ENCODE measurements at regions not wholly inside any gene's neighbourhood (a gene's known extent, or its start where the extent isn't known, plus 50 kb on each side); places are given as distances from the start of the nearest gene placed in this dataset.

DNA sequence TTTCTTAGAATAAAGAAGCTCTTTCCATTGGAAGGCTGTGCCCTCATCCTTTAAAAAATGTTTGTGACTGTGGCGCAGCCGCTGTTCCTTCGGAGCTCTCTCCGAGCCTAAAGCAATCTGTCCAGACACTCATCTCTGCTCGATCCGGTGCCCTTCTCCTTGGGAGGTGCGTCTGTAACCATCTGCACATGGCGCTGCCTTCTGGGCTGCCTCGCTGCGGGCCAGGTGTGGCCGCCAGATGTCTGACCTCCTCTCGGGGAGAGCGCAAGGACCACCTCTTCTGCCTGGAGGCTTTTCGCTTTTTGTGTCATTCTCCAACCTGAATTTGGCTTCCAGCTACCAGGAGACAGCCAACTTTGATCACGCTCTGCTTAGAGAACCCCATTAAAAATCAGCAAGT is 153.4 kb upstream of the PTCH1 start:
- Histone ChIP-seq H3K9ac (ENCODE audit: insufficient read depth, low read length, poor library complexity, severe bottlenecking) (no peak overlapping the region), H3K4me2 (replicated peaks; ENCODE audit: extremely low read depth, low read length, poor library complexity, severe bottlenecking) (no peak overlapping the region), H3K36me3 (replicated peaks in 1 of 2; ENCODE audit: control insufficient read depth in 1 of 2, insufficient read depth in 2 of 2, low read length in 2 of 2) (no peaks in the 10 kb centered on the region), H3K9me3 (replicated peaks in 1 of 2; ENCODE audit: control insufficient read depth in 1 of 2, insufficient read depth in 1 of 2, low read length in 2 of 2) (peaks cover 0 to 2% of the 10 kb centered on the region in 2 donors), H3K4me3 (replicated peaks in 1 of 3; ENCODE audit: low read depth in 2 of 3, low read length in 3 of 3) (no peak overlapping the region), H3K27ac (ENCODE audit: low read depth in 1 of 2, low read length in 2 of 2) (no peak overlapping the region), H3K79me2 (ENCODE audit: insufficient read depth, low read length) (no peaks in the 10 kb centered on the region), H4K20me1 (ENCODE audit: insufficient read depth, low read length) (no peaks in the 10 kb centered on the region), H2AFZ (ENCODE audit: insufficient read depth, low read depth, low read length, poor library complexity, severe bottlenecking) (no peak overlapping the region), H3K27me3 (ENCODE audit: control insufficient read depth in 2 of 2, insufficient read depth in 2 of 2, low read length in 2 of 2) (peaks cover 0 to 3% of the 10 kb centered on the region in 2 donors), H3K4me1 (ENCODE audit: control insufficient read depth in 1 of 2, insufficient read depth in 2 of 2, low read length in 2 of 2) (no peaks in the 10 kb centered on the region)
- DNase-seq: no peak
- WGBS (ENCODE audit: insufficient coverage): 97% methylated on average over 11 of the region's 15 CpGs
- peaks cover 0 to 4% (median 0%) of the 10 kb centered on the region in 7 donors for H3K9me3 Mint-ChIP-seq
- intact Hi-C loops (cut with micrococcal nuclease): no loop called here
- no peaks in the 10 kb centered on the region for H3K4me1 Mint-ChIP-seq
- TF ChIP-seq, protein P1, sequence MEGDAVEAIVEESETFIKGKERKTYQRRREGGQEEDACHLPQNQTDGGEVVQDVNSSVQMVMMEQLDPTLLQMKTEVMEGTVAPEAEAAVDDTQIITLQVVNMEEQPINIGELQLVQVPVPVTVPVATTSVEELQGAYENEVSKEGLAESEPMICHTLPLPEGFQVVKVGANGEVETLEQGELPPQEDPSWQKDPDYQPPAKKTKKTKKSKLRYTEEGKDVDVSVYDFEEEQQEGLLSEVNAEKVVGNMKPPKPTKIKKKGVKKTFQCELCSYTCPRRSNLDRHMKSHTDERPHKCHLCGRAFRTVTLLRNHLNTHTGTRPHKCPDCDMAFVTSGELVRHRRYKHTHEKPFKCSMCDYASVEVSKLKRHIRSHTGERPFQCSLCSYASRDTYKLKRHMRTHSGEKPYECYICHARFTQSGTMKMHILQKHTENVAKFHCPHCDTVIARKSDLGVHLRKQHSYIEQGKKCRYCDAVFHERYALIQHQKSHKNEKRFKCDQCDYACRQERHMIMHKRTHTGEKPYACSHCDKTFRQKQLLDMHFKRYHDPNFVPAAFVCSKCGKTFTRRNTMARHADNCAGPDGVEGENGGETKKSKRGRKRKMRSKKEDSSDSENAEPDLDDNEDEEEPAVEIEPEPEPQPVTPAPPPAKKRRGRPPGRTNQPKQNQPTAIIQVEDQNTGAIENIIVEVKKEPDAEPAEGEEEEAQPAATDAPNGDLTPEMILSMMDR (IDR thresholded peaks at IDR 0.05): no peak
- H3K36me3 Mint-ChIP-seq: no peaks in the 10 kb centered on the region
- no peak overlapping the region for H3K4me3 Mint-ChIP-seq
- H3K27ac Mint-ChIP-seq: no peak overlapping the region
- H3K27me3 Mint-ChIP-seq (ENCODE audit: low read depth in 3 of 3): peaks cover 10 to 14% (median 10%) of the 10 kb centered on the region in 3 donors

- WGBS (ENCODE audit: insufficient coverage): 90% methylated on average over 7 of the region's 7 CpGs
Observed at GRCh38 chr9:95669253-95669652, 152.5 kb upstream of the PTCH1 start.

More at GRCh38 chr9:95669253-95669652, 152.5 kb upstream of the PTCH1 start:
- H3K27ac Mint-ChIP-seq: no peak overlapping the region
- H3K36me3 ChIP-seq (replicated peaks in 1 of 2; ENCODE audit: control insufficient read depth in 1 of 2, insufficient read depth in 2 of 2, low read length in 2 of 2): no peaks in the 10 kb centered on the region
- H3K9me3 ChIP-seq (replicated peaks in 1 of 2; ENCODE audit: control insufficient read depth in 1 of 2, insufficient read depth in 1 of 2, low read length in 2 of 2): peaks cover 0 to 4% of the 10 kb centered on the region in 2 donors
- no peak for DNase-seq
- intact Hi-C loops (cut with micrococcal nuclease): no loop called here
- no peak overlapping the region for H3K4me3 Mint-ChIP-seq
- H3K36me3 Mint-ChIP-seq: no peaks in the 10 kb centered on the region
- no peak overlapping the region for H3K9ac ChIP-seq (ENCODE audit: insufficient read depth, low read length, poor library complexity, severe bottlenecking)
- peaks cover 0 to 7% (median 0%) of the 10 kb centered on the region in 7 donors for H3K9me3 Mint-ChIP-seq
- H2AFZ ChIP-seq (ENCODE audit: insufficient read depth, low read depth, low read length, poor library complexity, severe bottlenecking): no peak overlapping the region
- H3K4me1 ChIP-seq (ENCODE audit: control insufficient read depth in 1 of 2, insufficient read depth in 2 of 2, low read length in 2 of 2): no peaks in the 10 kb centered on the region
- H4K20me1 ChIP-seq (ENCODE audit: insufficient read depth, low read length): no peaks in the 10 kb centered on the region
- H3K4me2 ChIP-seq (replicated peaks; ENCODE audit: extremely low read depth, low read length, poor library complexity, severe bottlenecking): no peak overlapping the region
- H3K27ac ChIP-seq (ENCODE audit: low read depth in 1 of 2, low read length in 2 of 2): no peak overlapping the region
- H3K79me2 ChIP-seq (ENCODE audit: insufficient read depth, low read length): no peaks in the 10 kb centered on the region
- H3K4me1 Mint-ChIP-seq: no peaks in the 10 kb centered on the region
- H3K27me3 Mint-ChIP-seq (ENCODE audit: low read depth in 3 of 3): peaks cover 10 to 11% (median 11%) of the 10 kb centered on the region in 3 donors
- H3K4me3 ChIP-seq (replicated peaks in 1 of 3; ENCODE audit: low read depth in 2 of 3, low read length in 3 of 3): no peak overlapping the region
- TF ChIP-seq, protein P1 (IDR thresholded peaks at IDR 0.05): no peak
- peaks cover 0 to 3% of the 10 kb centered on the region in 2 donors for H3K27me3 ChIP-seq (ENCODE audit: control insufficient read depth in 2 of 2, insufficient read depth in 2 of 2, low read length in 2 of 2)
